SK-N-SH (cell line): ENCODE measurements at regions not wholly inside any gene's neighbourhood (a gene's known extent, or its start where the extent isn't known, plus 50 kb on each side); places are given as distances from the start of the nearest gene placed in this dataset.

Experiments used
- CTCF ChIA-PET: fragments of 300-600, 350-600 bp; formaldehyde crosslinking; extraction: SDS; loops from one replicate; lab custom pipeline; 2021; lab: Yijun Ruan, JAX
- POLR2A ChIA-PET: fragments of 350-600 bp; sonication (Branson Sonifier 250); formaldehyde crosslinking; extraction: SDS; loops from one replicate; lab custom pipeline; 2020; ENCODE audit warnings: antibody characterized with exemption, inconsistent platforms; lab: Yijun Ruan, JAX
- DNase-seq: peaks from one replicate; pipeline ENCODE4 v3.0.0; 2012
- H2AFZ ChIP-seq: fragments of 200-600 bp; sonication (generic); 2 replicates; pipeline ENCODE4 v1.8.1; 2016; ENCODE audit warnings: antibody characterized with exemption, mild to moderate bottlenecking, low read depth
- H3F3A ChIP-seq: fragments of 200-600 bp; sonication (generic); replicated peaks from 2 replicates; pipeline ENCODE3; 2016; ENCODE audit warnings: antibody characterized with exemption, mild to moderate bottlenecking; ENCODE audit not compliant: insufficient read depth
- H3K27ac ChIP-seq, 2 experiments: fragments of 200-500 bp in 1 of 2; fragments of 200-600 bp in 1 of 2; sonication (Bioruptor generic) in 1 of 2; sonication (generic), shearing (Covaris generic) in 1 of 2; 2 replicates each; pipeline versions ENCODE4 v1.5.1 to v1.6.1; 2014 to 2016; ENCODE audit warnings: low read depth in 2 of 2, inconsistent platforms in 1 of 2, low read length in 1 of 2, mild to moderate bottlenecking in 1 of 2, mixed read lengths in 1 of 2
- H3K27me3 ChIP-seq: fragments of 200-600 bp; sonication (generic), shearing (Covaris generic); 2 replicates; pipeline ENCODE4 v1.6.1; 2016; ENCODE audit warnings: mixed run types; ENCODE audit not compliant: insufficient read depth
- H3K36me3 ChIP-seq, 2 experiments: fragments of 200-500 bp in 1 of 2; fragments of 200-600 bp in 1 of 2; sonication (Bioruptor generic) in 1 of 2; sonication (generic) in 1 of 2; replicated peaks in 1 of 2; 2 replicates each; pipeline versions ENCODE3 to v1.5.1; 2014 to 2016; ENCODE audit warnings: low read length in 1 of 2, mild to moderate bottlenecking in 1 of 2; ENCODE audit not compliant: insufficient read depth in 2 of 2, control insufficient read depth in 1 of 2
- H3K4me1 ChIP-seq, 2 experiments: fragments of 200-500 bp in 1 of 2; fragments of 200-600 bp in 1 of 2; sonication (Bioruptor generic) in 1 of 2; sonication (generic), shearing (Covaris generic) in 1 of 2; 2 replicates each; pipeline versions ENCODE4 v1.5.1 to v1.6.1; 2014 to 2016; ENCODE audit warnings: low read depth in 1 of 2, low read length in 1 of 2, mixed run types in 1 of 2; ENCODE audit not compliant: insufficient read depth in 2 of 2, control insufficient read depth in 1 of 2
- H3K4me2 ChIP-seq: fragments of 200-600 bp; sonication (generic), shearing (Covaris generic); 2 replicates; pipeline ENCODE4 v1.6.1; 2017; ENCODE audit warnings: mixed run types
- H3K4me3 ChIP-seq, 2 experiments: fragments of 200-500 bp in 1 of 2; fragments of 200-600 bp in 1 of 2; sonication (Bioruptor generic) in 1 of 2; sonication (generic), shearing (Covaris generic) in 1 of 2; 2 replicates each; pipeline versions ENCODE4 v1.5.1 to v1.8.1; 2014 to 2016; ENCODE audit warnings: low read depth in 2 of 2, inconsistent platforms in 1 of 2, low read length in 1 of 2, mild to moderate bottlenecking in 1 of 2, mixed read lengths in 1 of 2, moderate library complexity in 1 of 2
- H3K79me2 ChIP-seq: fragments of 200-600 bp; sonication (generic); 2 replicates; pipeline ENCODE4 v1.8.1; 2017; ENCODE audit warnings: mild to moderate bottlenecking; ENCODE audit not compliant: insufficient read depth
- H3K9ac ChIP-seq: fragments of 200-600 bp; sonication (generic); 2 replicates; pipeline ENCODE4 v1.6.1; 2017; ENCODE audit warnings: mixed run types
- H3K9me2 ChIP-seq: fragments of 200-600 bp; sonication (generic); 2 replicates; pipeline ENCODE4 v1.6.1; 2017; ENCODE audit warnings: mixed run types
- H3K9me3 ChIP-seq: fragments of 200-600 bp; sonication (generic); 2 replicates; pipeline ENCODE4 v1.6.1; 2017; ENCODE audit warnings: mixed run types, mild to moderate bottlenecking, moderate library complexity
- H4K20me1 ChIP-seq: fragments of 200-600 bp; sonication (generic); 2 replicates; pipeline ENCODE4 v1.6.1; 2017; ENCODE audit warnings: mild to moderate bottlenecking, mixed run types; ENCODE audit not compliant: insufficient read depth
- ELF1 ChIP-seq: IDR thresholded peaks from 2 replicates; pipeline ENCODE4 v1.4.0; 2012
- EP300 ChIP-seq, 2 experiments: IDR thresholded peaks; 2 replicates each; pipeline versions ENCODE4 v1.4.0 to v1.6.1; 2012; ENCODE audit warnings: borderline replicate concordance in 1 of 2, low read depth in 1 of 2, low read length in 1 of 2
- EZH2phosphoT487 ChIP-seq: fragments of 200-600 bp; sonication (generic); IDR thresholded peaks from 2 replicates; pipeline ENCODE4 v1.6.1; 2017; ENCODE audit warnings: low read depth, mixed run types, mild to moderate bottlenecking, antibody characterized with exemption, moderate library complexity, borderline replicate concordance
- FOXM1 ChIP-seq: IDR thresholded peaks from 2 replicates; pipeline ENCODE4 v1.4.0; 2012; ENCODE audit warnings: low read depth, mild to moderate bottlenecking
- NFIC ChIP-seq: IDR thresholded peaks from 2 replicates; pipeline ENCODE4 v1.4.0; 2012; ENCODE audit warnings: borderline replicate concordance
- NRF1 ChIP-seq: IDR thresholded peaks from 2 replicates; pipeline ENCODE4 v1.6.1; 2012; ENCODE audit warnings: low read depth, mild to moderate bottlenecking, low read length
- RAD21 ChIP-seq: IDR thresholded peaks from 2 replicates; pipeline ENCODE4 v1.6.1; 2012; ENCODE audit warnings: mild to moderate bottlenecking, low read length
- RCOR1 ChIP-seq: fragments of 150-350 bp; IDR thresholded peaks from 2 replicates; pipeline ENCODE4 v1.6.1; 2017; ENCODE audit warnings: antibody characterized with exemption, low read length
- RXRA ChIP-seq: IDR thresholded peaks from 2 replicates; pipeline ENCODE4 v1.4.0; 2012; ENCODE audit warnings: low read depth, mild to moderate bottlenecking, borderline replicate concordance
- SIN3A ChIP-seq: IDR thresholded peaks from 2 replicates; pipeline ENCODE4 v1.6.1; 2012; ENCODE audit warnings: low read depth, mild to moderate bottlenecking, low read length, moderate library complexity, borderline replicate concordance
- SMC3 ChIP-seq: IDR thresholded peaks from 2 replicates; pipeline ENCODE4 v1.6.1; 2012; ENCODE audit warnings: low read depth, low read length, improper control_type of control experiment
- TAF1 ChIP-seq: IDR thresholded peaks from 2 replicates; pipeline ENCODE4 v1.6.1; 2012; ENCODE audit warnings: low read depth, mild to moderate bottlenecking, low read length, moderate library complexity, borderline replicate concordance
- TCF12 ChIP-seq: IDR thresholded peaks from 2 replicates; pipeline ENCODE4 v1.4.0; 2012
- TEAD4 ChIP-seq: IDR thresholded peaks from 2 replicates; pipeline ENCODE4 v1.4.0; 2012; ENCODE audit warnings: mild to moderate bottlenecking, borderline replicate concordance; ENCODE audit not compliant: insufficient read depth
- WGBS: methylation state at CpG from one replicate; pipeline ENCODE4 v1.1.6; 2017; ENCODE audit warnings: low lambda C conversion rate; 5-methylcytosine and 5-hydroxymethylcytosine counted together
- TF ChIP-seq, protein P1 (sequence below): IDR thresholded peaks from 2 replicates; pipeline ENCODE4 v1.4.0; 2012; ENCODE audit warnings: low read depth, borderline replicate concordance
- TF ChIP-seq, protein P2 (sequence below): fragments of 150-350 bp; IDR thresholded peaks from 2 replicates; pipeline ENCODE4 v1.6.1; 2016; ENCODE audit warnings: mild to moderate bottlenecking, low read depth, low read length
- TF ChIP-seq, protein P3 (sequence below): IDR thresholded peaks from 2 replicates; pipeline ENCODE4 v1.4.0; 2012; ENCODE audit warnings: low read depth
- TF ChIP-seq, protein P4 (sequence below): IDR thresholded peaks from 2 replicates; pipeline ENCODE4 v1.6.1; 2012; ENCODE audit warnings: mild to moderate bottlenecking, low read depth, low read length, moderate library complexity

DNA sequence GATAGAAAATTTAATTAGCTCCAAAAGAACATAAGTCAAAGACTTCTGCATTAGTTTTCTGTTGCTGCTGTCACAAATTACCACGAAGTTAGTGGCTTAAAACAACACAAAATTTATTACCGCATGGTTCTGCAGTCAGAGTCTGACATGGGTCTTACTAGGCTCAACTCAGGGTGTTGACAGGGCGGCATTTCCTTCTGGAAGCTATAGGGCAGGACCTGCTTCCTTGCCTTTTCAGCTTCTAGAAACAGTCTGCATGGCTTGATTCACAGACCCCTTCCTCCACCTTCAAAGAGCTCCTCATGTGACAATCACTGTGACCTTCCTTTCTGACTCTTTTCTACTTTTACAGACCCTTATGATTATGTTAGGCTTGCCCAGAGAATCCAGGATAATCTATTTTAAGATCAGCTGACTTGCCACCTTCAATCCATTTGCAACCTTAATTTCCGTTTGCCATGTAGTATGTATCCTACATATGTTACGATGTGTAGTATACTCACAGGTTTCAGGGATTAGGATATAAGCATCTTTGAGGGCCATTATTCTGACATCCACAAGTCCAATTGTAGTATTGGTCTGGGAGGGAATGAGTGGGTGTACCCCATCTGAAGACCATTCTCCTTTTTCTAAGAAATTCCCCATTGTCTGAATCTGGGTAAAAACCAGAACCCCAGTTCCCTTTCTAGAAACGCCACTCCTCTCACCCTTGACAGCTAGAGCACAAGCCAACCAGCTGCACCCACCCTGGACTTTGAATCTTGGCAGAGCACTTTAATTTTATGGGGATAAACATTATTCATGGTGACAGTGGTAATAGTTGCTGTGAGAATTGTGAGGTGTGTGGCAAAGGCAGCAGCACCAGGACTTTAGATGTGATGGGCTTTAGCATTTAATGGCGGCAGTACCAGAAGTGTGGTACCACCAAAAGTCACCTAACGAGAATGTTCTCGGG, 265.5 kb downstream of the KCNJ2 start:
- POLR2A ChIA-PET, result no interaction called here
- TF ChIP-seq EP300 (IDR thresholded peaks at IDR 0.05; ENCODE audit: borderline replicate concordance in 1 of 2, low read depth in 1 of 2, low read length in 1 of 2), result no peak
- no peak for TF ChIP-seq FOXM1
- TF ChIP-seq ELF1, result no peak
- TF ChIP-seq EZH2phosphoT487, result no peak
- TF ChIP-seq, protein P1, sequence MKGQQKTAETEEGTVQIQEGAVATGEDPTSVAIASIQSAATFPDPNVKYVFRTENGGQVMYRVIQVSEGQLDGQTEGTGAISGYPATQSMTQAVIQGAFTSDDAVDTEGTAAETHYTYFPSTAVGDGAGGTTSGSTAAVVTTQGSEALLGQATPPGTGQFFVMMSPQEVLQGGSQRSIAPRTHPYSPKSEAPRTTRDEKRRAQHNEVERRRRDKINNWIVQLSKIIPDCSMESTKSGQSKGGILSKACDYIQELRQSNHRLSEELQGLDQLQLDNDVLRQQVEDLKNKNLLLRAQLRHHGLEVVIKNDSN, result no peak
- no peak for TF ChIP-seq TEAD4
- TF ChIP-seq, protein P2, sequence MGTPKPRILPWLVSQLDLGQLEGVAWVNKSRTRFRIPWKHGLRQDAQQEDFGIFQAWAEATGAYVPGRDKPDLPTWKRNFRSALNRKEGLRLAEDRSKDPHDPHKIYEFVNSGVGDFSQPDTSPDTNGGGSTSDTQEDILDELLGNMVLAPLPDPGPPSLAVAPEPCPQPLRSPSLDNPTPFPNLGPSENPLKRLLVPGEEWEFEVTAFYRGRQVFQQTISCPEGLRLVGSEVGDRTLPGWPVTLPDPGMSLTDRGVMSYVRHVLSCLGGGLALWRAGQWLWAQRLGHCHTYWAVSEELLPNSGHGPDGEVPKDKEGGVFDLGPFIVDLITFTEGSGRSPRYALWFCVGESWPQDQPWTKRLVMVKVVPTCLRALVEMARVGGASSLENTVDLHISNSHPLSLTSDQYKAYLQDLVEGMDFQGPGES, result no peak
- TF ChIP-seq RAD21, result no peak
- TF ChIP-seq RCOR1, result no peak
- TF ChIP-seq, all 33 proteins: peak for 0
- Histone ChIP-seq H3F3A (no peaks in the 10 kb centered on the region), H3K4me2 (no peak overlapping the region), H3K4me1 (peaks cover 0 to 3% of the 10 kb centered on the region in 2 experiments; a peak in 1 of 4 replicates), H3K9me3 (no peaks in the 10 kb centered on the region), H3K79me2 (no peaks in the 10 kb centered on the region), H3K9ac (no peak overlapping the region), H3K36me3 (no peaks in the 10 kb centered on the region), H3K27me3 (no peaks in the 10 kb centered on the region), H3K4me3 (no peak overlapping the region), H3K27ac (no peak overlapping the region; a peak in 1 of 4 replicates), H3K9me2 (no peaks in the 10 kb centered on the region), H2AFZ (no peak overlapping the region), H4K20me1 (no peaks in the 10 kb centered on the region)
- CTCF ChIA-PET, result interaction anchor here (1.2 to 2.6 kb wide), 2 partner anchors 62 to 267 kb away, joined by 4 to 6 read pairs; no protein-coding TSS in a partner anchor
- 62% methylated on average over 9 of the region's 9 CpGs for WGBS
- DNase-seq, result no peak

DNA sequence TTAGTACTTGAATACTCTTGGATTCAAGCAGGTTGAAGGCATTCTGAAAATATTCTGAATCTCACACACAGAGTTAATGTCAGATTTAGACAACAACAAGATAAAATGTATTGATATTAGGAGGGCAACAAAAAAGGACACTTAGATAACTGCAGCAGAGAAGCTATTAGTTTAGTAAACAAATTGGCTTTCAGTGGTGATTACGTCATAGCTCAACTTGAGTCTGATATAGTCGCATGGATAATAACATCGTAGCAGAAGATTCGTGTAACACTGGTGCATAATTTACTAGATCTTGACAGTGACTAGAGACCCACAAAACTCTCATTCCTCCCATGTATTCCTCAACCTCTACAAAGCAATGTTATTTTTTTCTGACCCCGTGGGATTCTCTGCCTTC, 268.3 kb downstream of the KCNJ2 start:
- ChIA-PET CTCF (no interaction called here), POLR2A (no interaction called here)
- H3K9ac ChIP-seq, result no peak overlapping the region
- H4K20me1 ChIP-seq, result no peaks in the 10 kb centered on the region
- H3K9me3 ChIP-seq, result no peaks in the 10 kb centered on the region
- H3K27ac ChIP-seq, result no peak overlapping the region
- no peak for DNase-seq
- H2AFZ ChIP-seq, result no peak overlapping the region
- H3K79me2 ChIP-seq, result no peaks in the 10 kb centered on the region
- no peaks in the 10 kb centered on the region for H3F3A ChIP-seq
- H3K4me1 ChIP-seq, result peaks cover 0 to 3% of the 10 kb centered on the region in 2 experiments; a peak in 1 of 4 replicates
- H3K27me3 ChIP-seq, result no peaks in the 10 kb centered on the region
- no peak overlapping the region for H3K4me2 ChIP-seq
- H3K4me3 ChIP-seq, result no peak overlapping the region
- H3K36me3 ChIP-seq, result no peaks in the 10 kb centered on the region
- no peak for TF ChIP-seq TCF12
- TF ChIP-seq NRF1, result no peak
- no peak for TF ChIP-seq EP300 (IDR thresholded peaks at IDR 0.05; ENCODE audit: borderline replicate concordance in 1 of 2, low read depth in 1 of 2, low read length in 1 of 2)
- TF ChIP-seq, protein P3, sequence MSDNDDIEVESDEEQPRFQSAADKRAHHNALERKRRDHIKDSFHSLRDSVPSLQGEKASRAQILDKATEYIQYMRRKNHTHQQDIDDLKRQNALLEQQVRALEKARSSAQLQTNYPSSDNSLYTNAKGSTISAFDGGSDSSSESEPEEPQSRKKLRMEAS, result no peak
- TF ChIP-seq TAF1, result no peak
- TF ChIP-seq SIN3A, result no peak
- TF ChIP-seq RXRA, result no peak
- no peak for TF ChIP-seq RAD21
- no peak for TF ChIP-seq EZH2phosphoT487
- TF ChIP-seq NFIC, result no peak
- no peak for TF ChIP-seq TEAD4
- TF ChIP-seq, protein P4, sequence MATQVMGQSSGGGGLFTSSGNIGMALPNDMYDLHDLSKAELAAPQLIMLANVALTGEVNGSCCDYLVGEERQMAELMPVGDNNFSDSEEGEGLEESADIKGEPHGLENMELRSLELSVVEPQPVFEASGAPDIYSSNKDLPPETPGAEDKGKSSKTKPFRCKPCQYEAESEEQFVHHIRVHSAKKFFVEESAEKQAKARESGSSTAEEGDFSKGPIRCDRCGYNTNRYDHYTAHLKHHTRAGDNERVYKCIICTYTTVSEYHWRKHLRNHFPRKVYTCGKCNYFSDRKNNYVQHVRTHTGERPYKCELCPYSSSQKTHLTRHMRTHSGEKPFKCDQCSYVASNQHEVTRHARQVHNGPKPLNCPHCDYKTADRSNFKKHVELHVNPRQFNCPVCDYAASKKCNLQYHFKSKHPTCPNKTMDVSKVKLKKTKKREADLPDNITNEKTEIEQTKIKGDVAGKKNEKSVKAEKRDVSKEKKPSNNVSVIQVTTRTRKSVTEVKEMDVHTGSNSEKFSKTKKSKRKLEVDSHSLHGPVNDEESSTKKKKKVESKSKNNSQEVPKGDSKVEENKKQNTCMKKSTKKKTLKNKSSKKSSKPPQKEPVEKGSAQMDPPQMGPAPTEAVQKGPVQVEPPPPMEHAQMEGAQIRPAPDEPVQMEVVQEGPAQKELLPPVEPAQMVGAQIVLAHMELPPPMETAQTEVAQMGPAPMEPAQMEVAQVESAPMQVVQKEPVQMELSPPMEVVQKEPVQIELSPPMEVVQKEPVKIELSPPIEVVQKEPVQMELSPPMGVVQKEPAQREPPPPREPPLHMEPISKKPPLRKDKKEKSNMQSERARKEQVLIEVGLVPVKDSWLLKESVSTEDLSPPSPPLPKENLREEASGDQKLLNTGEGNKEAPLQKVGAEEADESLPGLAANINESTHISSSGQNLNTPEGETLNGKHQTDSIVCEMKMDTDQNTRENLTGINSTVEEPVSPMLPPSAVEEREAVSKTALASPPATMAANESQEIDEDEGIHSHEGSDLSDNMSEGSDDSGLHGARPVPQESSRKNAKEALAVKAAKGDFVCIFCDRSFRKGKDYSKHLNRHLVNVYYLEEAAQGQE, result no peak
- no peak for TF ChIP-seq SMC3
- WGBS, result 73% methylated on average over 5 of the region's 5 CpGs
- no peaks in the 10 kb centered on the region for H3K9me2 ChIP-seq
